Central memory CD4-positive, alpha-beta T cell (primary cell): ENCODE measurements at regions not wholly inside any gene's neighbourhood (a gene's known extent, or its start where the extent isn't known, plus 50 kb on each side); places are given as distances from the start of the nearest gene placed in this dataset.
"Not testable (repeated sequence)": the region's sequence is repeated elsewhere in the genome, so short reads cannot be mapped to it uniquely, and the experiment has no call there.

ENCODE experiments used
- DNase-seq: peaks from one replicate; pipeline ENCODE4 v3.0.0; 2022

DNA sequence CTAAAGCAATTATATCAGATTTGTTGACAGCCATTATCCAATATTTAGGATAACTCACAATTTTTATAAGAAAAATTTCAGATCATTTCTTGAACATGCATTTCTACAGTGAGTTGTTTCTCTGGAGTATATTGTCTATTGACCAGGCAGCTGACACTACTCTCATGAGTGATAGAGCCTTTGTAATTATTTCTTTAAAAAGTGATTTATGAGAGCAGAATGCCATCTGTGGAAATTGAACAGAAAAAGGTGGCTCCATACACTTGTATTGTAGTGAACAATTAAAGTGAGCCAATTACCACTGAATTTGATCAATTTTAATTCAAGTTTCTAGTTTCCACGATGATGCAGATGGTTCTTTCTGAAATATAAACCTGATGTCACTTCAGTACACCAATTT, 855.4 kb downstream of the TAF11L14 start:
- DNase-seq = no peak

DNA sequence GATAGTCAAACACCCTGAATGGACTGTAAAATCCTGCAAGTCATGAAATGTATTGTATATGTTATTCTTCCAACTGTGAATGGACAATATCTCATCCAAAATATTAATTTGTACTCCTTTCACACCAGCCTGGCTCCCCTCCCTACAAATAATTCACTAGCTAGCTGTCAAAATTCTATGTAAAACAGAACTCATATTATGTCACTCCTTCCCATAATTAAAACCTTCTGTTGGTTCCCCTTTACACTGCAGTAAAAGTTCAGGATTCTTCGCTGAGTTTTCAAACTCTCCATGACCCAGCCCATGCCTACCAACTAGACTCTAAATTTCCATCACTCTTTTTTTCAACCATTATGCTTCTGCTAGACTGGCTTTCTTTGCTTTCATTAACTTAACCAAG, 857.1 kb downstream of the TAF11L14 start:
- no peak for DNase-seq

DNA sequence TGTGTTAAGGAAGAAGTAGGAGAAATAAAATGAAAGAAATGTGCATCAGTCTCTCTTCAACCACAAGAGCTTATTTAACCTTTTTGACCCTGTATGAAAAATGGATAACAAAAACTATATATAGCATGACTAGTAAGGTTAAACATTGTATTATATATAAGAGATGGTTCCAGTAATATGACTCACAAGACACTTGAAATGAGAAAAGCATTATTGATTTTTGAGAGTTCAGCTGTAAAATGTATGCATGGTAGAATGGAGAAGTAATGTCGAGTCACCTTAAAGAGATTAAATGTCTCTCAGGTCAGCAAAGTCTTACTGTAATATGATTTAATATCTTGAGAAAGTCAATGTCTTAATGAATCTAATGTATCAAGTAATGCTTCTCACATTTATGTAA, 860.9 kb downstream of the TAF11L14 start:
- DNase-seq = no peak

DNA sequence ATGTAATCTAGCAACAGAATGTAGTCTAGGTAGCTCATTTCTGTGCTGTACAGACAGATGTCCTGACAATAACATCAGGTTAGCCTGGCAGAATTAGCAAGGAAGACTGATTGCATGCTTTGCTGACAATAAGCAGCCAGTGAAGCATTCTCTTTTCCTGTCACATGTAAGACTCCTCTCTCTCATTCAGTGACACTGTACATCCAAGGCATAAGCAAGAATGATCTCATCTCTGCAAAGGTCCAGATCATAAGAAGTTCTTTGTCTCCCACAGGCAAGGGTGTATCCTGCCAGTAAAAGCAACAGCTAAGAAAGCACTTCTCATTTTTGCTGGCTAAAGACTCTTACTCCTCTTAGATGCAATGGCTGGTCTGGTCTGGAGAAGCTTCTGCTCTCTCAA, 861.8 kb downstream of the TAF11L14 start:
- DNase-seq = no peak

DNA sequence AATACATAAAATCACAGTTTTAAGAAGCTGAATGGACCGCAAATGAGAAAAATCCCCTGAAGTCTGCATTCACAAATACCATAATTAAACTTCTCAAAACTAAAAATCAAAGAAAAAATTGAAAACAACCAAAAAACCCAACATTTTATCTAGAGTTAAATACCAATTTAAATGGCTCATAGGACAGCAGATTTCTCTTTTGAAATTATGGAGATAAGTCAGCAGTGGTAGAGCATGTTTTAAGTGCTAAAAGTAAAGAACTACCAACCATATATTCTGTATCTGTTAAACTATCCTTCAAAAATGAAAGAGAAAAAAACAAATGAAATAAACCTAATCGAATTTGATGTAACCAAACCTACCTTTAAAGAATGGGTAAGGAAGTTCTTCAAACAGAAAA, 862.8 kb downstream of the TAF11L14 start:
- DNase-seq = no peak

DNA sequence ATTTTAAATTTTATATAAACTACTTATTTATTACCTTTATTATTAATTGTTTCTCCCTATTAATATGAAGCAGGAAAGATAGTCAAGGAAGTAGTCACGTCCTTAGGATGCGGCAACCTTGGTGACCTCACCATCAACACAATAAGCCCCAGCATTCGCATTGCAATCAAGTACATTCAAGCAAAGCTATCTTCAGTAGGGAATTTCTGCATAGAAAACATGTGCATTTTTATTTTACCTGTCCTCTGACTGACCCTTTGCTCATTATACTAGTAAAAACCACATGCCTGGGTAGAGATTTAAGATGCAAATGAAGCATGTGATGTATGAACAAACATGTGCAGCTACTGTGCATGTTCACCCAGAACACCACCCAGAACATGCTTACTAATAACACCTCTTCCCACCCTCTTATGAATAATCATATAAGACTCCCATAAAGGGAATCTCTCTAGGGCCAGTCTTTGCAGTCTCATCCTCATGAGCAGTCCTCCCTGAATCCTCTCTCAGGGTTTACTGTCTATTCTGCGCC, 869.6 kb downstream of the TAF11L14 start:
- no peak for DNase-seq

DNA sequence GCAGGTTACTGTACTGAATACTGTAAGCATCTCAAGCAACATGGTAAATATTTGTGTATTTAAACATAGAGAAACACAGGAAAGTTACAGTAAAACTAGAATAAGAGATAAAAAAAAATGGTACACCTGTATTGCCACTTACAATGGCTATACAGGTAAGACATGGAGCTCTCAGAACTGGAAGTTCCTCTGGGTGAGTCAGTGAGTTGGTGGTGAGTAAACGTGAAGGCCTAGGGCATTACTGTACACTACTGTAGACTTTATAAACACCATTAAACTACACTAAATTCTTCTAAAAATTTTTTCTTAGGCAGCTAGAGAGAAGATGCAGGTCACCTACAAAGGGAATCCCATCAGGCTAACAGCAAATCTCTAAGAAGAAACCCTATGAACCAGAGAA, 872.9 kb downstream of the TAF11L14 start:
- no peak for DNase-seq

DNA sequence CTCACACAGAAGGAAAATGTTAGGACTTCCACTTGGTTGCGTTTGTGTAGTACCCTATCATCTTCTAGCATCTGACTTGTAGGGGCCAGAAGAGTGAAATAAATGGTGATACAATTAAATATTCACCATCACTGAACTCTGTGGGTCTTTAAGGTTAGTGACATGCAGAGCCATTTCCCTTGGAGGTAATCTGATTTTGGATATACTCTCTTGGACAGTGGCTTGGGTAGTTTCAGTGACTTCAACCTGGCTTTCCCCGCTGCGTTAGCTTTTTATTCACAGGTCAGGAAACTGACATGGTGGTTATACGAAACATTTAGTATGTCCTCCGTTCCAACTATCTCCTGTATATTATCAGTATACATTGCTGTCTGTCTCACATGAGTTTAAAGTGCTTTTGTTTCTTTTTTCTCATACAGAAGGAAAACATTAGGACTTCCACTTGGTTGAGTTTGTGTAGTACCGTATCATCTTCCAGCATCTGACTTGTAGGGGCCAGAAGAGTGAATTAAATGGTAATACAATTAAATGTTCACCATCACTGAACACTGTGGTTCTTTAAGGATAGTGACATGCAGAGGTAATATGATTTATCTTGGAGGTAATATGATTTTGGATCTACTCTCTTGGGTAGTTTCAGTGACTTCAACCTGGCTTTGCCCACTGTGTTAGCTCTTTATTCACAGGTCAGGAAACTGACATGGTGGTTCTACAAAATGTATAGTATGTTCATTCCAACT, 883.6 kb downstream of the TAF11L14 start:
- DNase-seq = no peak

DNA sequence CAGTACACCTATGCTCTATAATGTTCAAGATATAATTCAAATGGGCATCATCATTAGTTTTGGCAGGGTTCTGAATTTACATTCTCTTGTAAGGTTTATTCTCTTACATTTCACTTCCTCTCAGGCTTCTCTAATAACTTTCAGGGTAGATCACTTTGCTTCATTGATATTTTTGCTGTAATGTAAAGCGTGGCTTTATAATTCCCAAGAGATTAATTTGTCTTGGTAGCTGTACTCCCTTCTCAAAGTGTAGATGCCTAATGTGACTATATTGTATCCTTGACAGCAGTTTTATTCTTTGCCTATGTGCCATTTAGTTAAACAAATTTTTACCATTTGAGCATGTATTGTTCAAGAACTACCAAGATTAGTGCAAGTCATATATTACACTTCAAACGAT, 889.1 kb downstream of the TAF11L14 start:
- DNase-seq = no peak

DNA sequence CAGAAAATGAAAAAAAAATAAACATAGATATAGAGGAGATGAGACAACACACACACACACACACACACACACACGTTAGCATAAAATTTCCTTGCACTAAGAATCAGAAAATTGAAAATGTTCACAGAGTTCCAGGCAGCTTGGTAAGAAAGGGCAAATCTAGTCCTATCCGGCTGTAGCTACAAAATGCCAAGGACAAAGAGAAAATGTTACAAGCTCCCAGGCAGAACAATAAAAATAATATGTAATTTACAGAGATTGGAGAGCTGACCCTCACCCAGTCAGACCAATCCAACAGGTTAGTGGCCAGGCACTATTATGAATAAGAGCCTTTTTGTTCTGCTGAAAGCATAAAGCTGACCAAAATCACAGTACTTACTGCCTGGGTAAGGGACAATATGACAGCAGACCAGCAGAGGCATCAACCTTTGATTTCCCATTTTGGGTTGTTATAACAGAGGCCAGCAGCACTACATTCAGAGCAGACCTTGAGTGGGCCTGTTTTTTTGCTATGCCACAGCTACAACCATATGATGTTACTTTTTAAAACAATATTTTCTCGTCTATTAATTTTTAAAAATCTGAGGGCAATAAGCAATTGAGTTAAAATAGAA, 892.6 kb downstream of the TAF11L14 start:
- DNase-seq = no peak

DNA sequence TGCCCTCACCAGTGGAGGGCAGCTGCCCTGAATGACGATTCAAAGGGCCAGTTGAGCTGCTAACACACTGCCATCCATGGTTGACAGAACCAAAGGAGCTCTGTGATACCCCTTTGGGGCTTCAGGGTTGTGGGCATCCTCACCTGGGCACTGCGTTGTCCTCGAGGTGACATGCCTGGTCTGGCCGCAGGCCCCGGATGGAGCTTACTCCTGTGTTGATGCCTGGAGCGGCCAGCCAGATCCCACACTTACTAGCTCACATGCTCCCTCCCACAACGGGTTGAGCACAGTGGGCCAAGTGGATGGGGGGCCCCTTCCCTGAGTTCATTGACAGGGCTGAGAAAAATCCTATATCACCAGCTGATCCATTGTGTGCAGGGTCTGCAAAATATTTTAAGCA, 898.9 kb downstream of the TAF11L14 start:
- no peak for DNase-seq

DNA sequence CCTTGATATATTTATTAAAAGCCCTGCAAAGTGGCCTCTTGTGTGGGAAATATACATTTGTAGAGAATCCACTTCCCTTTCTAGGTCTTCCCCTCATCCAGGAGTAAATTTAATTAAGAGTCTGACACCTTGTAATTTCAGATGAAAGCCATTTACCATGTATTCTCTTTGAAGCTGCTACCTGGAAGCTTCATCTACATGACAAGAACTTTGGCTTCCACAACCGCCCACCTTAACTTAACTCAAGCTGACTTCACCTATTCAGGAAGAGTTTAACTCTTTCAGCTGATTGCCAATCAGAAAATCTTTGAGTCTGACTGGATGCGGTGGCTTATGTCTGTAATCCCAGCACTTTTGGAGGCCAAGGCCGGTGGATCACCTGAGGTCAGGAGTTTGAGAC, 899.9 kb downstream of the TAF11L14 start:
- no peak for DNase-seq

DNA sequence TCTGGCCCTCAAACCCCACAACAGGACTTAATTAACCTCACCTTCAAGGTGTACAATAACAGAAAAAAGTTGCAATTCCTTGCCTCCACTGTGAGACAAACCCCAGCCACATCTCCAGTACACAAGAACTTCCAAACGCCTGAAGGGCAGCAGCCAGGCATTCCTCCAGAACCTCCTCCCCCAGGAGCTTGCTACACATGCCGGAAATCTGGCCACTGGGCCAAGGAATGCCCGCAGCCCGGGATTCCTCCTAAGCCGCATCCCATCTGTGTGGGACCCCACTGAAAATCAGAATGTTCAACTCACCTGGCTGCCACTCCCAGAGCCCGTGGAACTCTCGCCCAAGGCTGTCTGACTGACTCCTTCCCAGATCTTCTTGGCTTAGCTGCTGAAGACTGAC, 901.5 kb downstream of the TAF11L14 start:
- DNase-seq = not testable (repeated sequence)

DNA sequence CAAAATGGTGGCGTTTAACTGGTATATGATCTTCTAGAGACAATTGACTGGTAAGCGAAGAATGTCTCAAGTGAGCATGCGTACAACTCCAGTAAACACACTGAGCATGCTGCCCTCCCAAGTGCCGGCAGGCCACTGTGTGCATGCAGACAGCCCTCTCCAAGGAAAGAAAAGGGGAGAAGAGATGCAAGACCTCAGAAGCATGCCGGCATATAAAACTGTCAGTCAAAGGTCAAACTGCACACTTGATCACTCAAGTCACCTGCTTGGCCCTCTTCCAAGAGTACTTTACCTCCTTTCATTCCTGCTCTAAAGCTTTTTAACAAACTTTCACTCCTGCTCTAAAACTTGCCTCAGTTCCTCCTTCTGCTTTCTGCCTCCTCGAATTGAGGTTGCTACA, 910.2 kb downstream of the TAF11L14 start:
- no peak for DNase-seq

DNA sequence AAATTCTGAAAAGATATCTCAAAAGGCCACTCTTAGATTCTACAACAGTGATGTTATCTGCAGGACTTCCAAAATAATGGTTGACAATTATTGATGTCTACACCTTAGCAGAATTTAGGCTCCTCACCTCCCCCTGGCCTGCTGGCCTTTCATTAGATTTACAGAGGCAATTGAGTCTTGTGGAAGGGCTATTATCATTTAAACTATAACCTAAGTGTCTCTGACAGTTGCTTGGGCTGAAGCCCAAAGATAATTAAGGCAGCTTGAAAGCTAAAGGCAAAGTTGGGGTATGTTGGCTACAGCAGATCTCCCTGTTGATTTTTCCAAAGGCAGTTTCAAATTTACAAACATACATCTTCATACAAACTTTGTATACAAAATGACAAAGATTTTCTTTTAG, 912.3 kb downstream of the TAF11L14 start:
- DNase-seq = no peak

DNA sequence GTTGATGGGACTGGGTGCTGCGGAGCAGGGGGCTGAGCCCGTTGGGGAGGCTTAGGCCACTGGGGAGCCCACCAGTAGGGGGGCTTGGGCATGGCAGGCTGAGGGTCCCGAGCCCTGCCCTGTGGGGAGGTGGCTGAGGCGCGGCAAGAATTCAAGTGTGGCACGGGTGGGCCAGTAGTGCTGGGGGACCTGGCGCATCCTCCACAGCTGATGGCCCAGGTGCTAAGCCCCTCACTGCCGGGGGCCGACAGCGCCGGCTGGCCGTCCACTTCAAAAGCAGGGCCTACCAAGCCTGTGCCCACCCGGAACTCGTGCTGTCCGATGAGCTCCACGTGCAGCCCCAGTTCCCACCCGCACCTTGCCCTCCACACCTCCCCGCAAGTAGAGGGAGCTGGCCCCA, 917.5 kb downstream of the TAF11L14 start:
- DNase-seq = no peak

DNA sequence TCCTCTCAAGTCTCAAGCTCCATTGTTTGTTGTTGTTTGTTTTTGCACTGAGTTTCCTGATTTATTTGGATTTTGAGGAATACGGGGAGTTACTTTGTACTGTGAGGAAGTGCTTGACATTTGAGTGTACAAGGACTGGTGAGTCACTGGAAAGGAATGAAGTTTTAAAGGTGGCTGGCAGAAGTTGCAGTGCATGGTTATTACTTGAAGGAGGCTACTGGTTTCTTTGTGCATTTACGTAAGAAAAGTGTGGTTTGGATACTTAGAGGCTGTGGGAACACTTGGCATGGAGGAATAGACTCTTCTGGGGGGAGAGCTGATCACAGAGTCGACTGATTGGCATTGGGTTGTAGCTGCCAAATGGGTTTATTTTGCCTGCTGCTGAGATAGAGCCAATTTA, 919.0 kb downstream of the TAF11L14 start:
- no peak for DNase-seq

DNA sequence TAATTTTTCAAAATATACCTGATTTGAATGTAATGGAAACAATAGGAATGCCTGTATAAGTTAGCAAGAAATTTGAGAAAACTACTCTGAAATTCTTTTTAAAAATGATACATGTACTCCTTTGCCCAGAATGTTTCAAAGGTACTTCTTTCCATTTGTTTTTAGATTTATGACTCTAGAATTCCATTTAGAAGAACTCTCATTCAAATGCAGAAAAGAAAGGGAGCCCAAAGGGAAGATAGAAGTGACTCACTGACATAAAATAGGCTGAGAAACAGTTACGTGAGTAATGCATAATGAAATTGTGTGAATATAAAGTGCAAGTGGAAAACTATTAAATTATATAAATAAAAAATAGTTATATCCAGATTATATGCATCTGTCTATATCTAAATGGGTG, 926.3 kb downstream of the TAF11L14 start:
- no peak for DNase-seq

DNA sequence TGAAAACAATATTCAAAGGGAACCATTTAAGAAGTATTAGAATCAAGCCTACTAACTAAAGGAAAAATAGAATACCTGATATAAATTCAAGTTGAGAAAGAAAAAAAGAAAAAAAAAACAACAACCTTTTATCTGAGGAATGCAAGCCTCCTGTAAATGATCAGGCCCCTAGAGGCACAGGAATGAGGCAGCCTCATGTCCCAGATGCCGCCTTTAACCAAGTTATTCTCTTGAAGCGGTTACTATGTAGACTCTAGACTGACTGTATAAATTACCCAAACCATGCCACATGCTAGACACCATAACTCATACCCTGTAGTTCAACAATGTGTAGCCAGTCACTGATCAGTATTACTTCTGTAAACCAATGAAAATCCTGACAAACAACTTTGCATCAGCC, 929.6 kb downstream of the TAF11L14 start:
- no peak for DNase-seq

DNA sequence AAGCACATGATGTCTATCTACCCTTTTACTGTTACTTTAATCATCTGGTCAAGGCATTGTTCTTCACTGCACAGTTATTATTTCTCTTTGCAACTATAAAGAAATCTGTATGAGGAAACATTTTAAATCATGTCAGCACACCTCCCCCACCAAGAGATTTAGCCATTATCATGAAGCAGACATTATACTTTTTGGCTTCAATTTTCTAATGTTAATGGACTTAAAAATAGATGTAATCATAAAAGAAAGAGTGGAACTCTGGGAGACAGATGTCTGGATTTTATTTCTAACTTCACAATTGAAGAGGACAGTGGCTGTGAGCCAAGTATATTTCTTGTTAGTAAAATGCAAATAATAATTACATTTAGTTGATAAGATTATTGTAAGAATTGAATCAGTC, 932.4 kb downstream of the TAF11L14 start:
- DNase-seq = no peak

DNA sequence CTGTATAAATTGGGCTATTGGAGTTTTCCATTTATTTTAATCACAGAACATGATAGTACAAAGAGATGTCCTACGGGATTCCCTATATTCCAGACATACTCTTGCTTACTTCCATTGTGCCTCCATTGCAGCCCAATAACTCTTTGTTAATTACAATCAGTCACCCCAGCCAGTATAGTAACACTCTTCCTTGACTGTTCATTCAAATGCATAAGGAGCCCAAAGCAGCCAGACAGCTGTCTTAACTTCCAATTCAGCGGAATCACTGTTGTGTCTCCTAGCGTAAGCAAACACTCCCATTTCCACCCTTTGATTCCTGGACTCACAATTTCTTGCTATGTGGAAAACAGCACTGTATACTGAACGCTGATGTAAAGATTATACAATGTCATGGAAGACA, 942.3 kb downstream of the TAF11L14 start:
- DNase-seq = no peak

DNA sequence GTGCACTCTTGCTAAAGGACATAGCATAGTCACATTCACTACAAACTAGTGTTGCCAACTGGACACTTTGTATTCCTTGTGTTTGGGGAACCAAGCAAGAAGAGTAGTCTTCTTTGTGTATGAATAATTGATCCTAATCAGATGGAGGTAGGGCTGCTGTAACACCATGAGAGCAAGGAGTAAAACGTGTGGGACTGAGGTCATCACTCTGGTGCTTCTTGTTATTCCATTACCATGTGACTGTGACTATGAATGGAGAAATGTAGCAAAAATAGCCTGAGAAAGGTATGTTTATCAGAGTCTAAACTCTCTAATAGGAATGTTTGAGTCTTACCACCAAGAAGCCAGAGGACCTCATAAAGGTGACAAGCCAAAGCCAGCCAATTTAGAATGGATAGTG, 966.9 kb downstream of the TAF11L14 start:
- DNase-seq = no peak

DNA sequence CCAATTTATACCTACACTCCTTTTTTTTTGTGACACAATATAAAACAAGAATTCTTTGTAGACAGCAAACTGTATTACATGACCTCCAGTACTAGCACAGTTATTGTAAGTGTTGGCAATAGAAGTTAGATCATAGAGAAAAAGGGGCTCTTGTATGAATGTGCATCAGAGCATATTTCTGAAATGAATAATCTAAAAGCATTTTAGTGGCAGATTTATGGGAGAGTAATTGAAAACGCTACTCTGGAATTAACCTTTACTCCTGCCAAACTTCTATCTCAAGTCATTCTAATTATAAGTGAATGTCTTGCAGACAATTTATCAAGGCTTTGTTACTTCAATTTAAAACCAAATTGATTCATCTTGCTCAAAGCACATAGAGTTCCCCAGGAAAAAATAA, 968.1 kb downstream of the TAF11L14 start:
- no peak for DNase-seq

DNA sequence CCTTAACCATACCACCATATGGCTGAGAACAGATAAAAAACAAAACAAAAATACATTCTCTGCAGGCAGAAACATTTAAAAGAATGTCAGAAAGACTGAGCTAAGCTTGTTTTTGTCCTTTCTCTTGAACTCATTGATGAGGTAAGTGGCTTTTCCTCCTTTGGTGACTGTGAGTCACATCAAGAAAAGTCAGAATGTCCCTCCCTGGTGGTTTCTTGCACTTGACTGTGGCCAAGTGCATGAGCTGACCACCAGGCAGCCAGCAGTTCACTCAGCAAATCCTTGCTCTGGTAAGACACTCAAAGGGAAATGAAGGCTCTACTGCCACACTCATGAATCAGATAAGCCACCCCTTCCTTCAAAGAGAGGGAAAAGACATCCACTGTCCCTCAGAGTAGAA, 970.9 kb downstream of the TAF11L14 start:
- DNase-seq = no peak

DNA sequence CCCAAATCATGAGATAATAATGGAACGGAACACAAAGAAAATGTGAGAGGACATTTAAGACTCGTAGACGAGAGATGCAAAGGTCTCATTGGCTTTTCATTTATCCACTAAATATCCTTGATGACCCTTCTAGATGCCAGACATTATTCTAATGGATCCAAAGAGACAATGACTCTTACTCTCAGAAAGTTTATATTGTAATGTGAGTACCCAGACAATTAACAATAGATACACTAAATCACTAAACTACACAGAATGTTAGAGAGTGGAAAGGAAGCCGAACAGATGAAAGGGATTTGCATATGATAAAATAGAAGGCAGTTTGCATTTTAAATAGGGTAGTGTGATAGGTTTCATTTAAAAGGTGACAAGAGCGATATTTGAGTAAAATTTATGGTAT, 973.3 kb downstream of the TAF11L14 start:
- no peak for DNase-seq
